Dendritic cell treated with granulocyte-macrophage colony-stimulating factor and Interleukin-4, amounts not matched to agents 40 ng/mL and 50 ng/mL, for 4 days (primary cell): ENCODE measurements at regions not wholly inside any gene's neighbourhood (a gene's known extent, or its start where the extent isn't known, plus 50 kb on each side); places are given as distances from the start of the nearest gene placed in this dataset.
"Not testable (repeated sequence)": the region's sequence is repeated elsewhere in the genome, so short reads cannot be mapped to it uniquely, and the experiment has no call there.

ENCODE experiments used
- H3K27ac Mint-ChIP-seq: one replicate; pipeline ENCODE4 v1.8.0; 2022; ENCODE audit warnings: mild to moderate bottlenecking, mixed read lengths
- H3K27me3 Mint-ChIP-seq: one replicate; pipeline ENCODE4 v1.8.0; 2022; ENCODE audit warnings: mild to moderate bottlenecking, mixed read lengths
- H3K36me3 Mint-ChIP-seq: one replicate; pipeline ENCODE4 v1.8.0; 2022; ENCODE audit warnings: low read depth, mixed read lengths
- H3K4me1 Mint-ChIP-seq: one replicate; pipeline ENCODE4 v1.8.0; 2022; ENCODE audit warnings: low read depth, mixed read lengths
- H3K4me3 Mint-ChIP-seq: one replicate; pipeline ENCODE4 v1.8.0; 2022; ENCODE audit warnings: mild to moderate bottlenecking, moderate library complexity, mixed read lengths
- H3K9me3 Mint-ChIP-seq: one replicate; pipeline ENCODE4 v1.8.0; 2022; ENCODE audit warnings: mixed read lengths
- intact Hi-C: fragments of 100-400 bp; cut with micrococcal nuclease; formaldehyde crosslinking; loops from one replicate; pipeline ENCODE4 v1.15.0; 2022

DNA sequence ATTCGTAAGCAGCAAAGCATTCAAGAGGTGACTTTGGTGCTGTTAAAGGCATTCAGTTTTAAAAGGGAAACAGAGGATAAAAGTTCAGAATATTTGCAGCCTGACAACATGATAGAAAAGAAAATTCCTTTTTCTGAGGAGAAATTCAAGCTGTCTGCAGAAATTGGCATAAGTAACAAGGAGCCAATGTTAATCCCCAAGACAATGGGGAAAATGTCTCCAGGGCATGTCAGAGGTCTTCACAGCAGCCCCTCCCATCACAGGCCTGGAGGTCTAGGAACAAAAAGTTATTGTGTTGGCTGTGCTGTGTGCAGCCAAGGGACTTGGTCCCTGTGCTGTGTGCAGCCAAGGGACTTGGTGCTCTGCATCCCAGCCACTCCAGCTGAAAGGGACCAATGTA is 129.7 kb upstream of the MITF start:
- H3K4me3 Mint-ChIP-seq, H3K27ac Mint-ChIP-seq, H3K36me3 Mint-ChIP-seq, H3K27me3 Mint-ChIP-seq, intact Hi-C loops, H3K4me1 Mint-ChIP-seq: not testable (repeated sequence)
- peaks cover 29% of the 10 kb centered on the region for H3K9me3 Mint-ChIP-seq

DNA sequence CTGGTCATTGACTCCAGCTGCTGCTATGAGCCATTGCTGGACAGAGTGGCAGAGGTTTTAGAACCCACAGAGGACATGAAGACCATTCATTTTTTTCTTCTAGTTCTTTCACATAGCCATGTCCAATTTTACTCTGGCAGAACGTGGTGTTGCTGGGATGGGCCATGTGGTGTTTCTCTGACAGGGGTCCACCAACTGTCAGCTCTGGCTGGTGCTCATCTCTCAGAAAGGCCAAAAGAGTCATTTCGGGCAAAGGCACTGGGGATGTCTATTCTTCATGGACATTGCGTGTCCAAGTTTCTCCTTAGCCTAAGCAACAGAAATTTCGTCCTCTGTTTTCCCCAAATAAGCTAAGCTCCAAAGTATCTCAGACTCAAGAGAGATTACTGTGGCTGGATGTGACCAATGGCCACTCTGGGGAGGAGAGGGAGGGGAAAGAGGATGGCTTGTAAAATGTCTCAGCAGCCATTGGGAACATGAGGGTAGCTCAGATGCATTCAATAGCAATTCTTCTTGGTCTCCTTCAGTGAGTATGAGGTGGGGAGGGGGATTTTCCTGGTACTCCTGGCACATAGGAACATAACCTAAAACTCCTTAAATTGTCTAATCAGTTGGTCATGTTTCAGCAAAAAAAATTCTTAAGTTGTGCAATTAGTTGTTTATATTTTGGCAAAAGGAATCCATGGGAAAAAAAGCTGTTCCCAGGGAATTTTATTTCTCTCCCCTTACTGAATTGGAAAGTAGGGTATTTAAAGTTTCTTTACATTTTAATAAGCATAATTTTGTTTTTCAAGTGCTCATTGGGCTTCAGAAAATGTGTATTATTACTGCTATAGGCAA is 131.6 kb upstream of the MITF start:
- Mint-ChIP-seq H3K4me1 (no peaks in the 10 kb centered on the region), H3K27ac (no peak overlapping the region), H3K4me3 (no peak overlapping the region), H3K36me3 (no peaks in the 10 kb centered on the region), H3K9me3 (peaks cover 29% of the 10 kb centered on the region), H3K27me3 (peaks cover 9% of the 10 kb centered on the region)
- intact Hi-C loops: no loop called here

GRCh38 chr3:69605867-69606266 is 133.4 kb upstream of the MITF start:
- Mint-ChIP-seq H3K4me3 (no peak overlapping the region), H3K9me3 (peaks cover 26% of the 10 kb centered on the region), H3K36me3 (no peaks in the 10 kb centered on the region), H3K27me3 (peaks cover 9% of the 10 kb centered on the region), H3K4me1 (no peaks in the 10 kb centered on the region), H3K27ac (no peak overlapping the region)
- intact Hi-C loops: no loop called here

GRCh38 chr3:69604735-69605450 is 134.4 kb upstream of the MITF start:
- Mint-ChIP-seq H3K36me3 (no peaks in the 10 kb centered on the region), H3K27me3 (peaks cover 9% of the 10 kb centered on the region), H3K9me3 (peaks cover 24% of the 10 kb centered on the region), H3K4me1 (no peaks in the 10 kb centered on the region), H3K27ac (no peak overlapping the region), H3K4me3 (no peak overlapping the region)
- intact Hi-C loops: loop anchor here (1.0 kb wide), 1 partner anchor 43 kb away; no protein-coding TSS in a partner anchor

DNA sequence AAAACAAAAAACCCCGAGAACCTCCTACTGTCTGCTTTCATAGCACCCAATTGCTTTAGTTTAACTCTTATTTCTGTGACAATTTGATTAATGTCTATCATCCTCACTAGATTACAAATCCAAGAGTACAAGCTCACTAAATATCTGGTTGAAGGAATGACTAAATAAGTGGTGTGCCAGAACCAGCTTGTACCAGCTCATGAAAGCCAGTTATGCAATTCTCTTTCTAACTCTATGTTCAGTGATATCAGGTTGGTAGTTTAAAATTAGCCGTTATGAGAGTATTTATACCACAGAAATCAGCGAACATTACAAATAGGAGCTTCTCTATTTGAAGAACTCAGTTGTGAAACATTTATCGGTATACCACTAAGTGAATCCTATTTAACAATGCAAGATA is 137.2 kb upstream of the MITF start:
- intact Hi-C loops: no loop called here
- Mint-ChIP-seq H3K27me3 (peaks cover 6% of the 10 kb centered on the region), H3K27ac (no peak overlapping the region)

DNA sequence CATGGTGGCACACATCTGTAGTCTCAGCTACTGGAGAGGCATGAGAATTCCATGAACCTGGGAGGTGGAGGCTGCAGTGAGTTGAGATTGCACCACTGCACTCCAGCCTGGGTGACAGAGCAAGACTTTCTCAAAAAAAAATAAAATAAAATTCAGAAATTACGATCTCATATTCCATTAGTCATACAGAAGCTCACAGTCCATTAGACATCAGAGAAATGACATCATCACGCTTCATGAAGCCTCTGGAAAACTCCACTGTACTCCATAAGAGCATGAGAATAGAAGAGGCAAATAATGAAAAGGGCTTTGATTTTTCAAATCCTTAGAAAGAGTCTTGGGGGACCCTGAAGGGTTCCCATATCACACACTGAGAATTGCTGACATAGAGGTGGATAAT is 145.0 kb upstream of the MITF start:
- intact Hi-C loops: no loop called here
- no peaks in the 10 kb centered on the region for H3K36me3 Mint-ChIP-seq

More for the DNA sequence above, 137.2 kb upstream of the MITF start:
- Mint-ChIP-seq H3K4me1 (no peaks in the 10 kb centered on the region), H3K4me3 (no peak overlapping the region), H3K36me3 (no peaks in the 10 kb centered on the region), H3K9me3 (peaks cover 10% of the 10 kb centered on the region)

GRCh38 chr3:69591164-69591736 is 148.0 kb upstream of the MITF start:
- Mint-ChIP-seq H3K27ac (no peak overlapping the region), H3K36me3 (no peaks in the 10 kb centered on the region), H3K9me3 (peaks cover 18% of the 10 kb centered on the region), H3K4me3 (no peak overlapping the region), H3K4me1 (no peaks in the 10 kb centered on the region), H3K27me3 (peaks cover 8% of the 10 kb centered on the region)
- intact Hi-C loops: no loop called here

More for the DNA sequence above, 145.0 kb upstream of the MITF start:
- peaks cover 4% of the 10 kb centered on the region for H3K27me3 Mint-ChIP-seq
- H3K4me1 Mint-ChIP-seq: no peaks in the 10 kb centered on the region
- H3K4me3 Mint-ChIP-seq: no peak overlapping the region
- H3K27ac Mint-ChIP-seq: no peak overlapping the region
- H3K9me3 Mint-ChIP-seq: no peaks in the 10 kb centered on the region

GRCh38 chr3:69590111-69590510 is 149.2 kb upstream of the MITF start:
- H3K27ac Mint-ChIP-seq: no peak overlapping the region
- H3K4me1 Mint-ChIP-seq: no peaks in the 10 kb centered on the region
- peaks cover 8% of the 10 kb centered on the region for H3K27me3 Mint-ChIP-seq
- H3K9me3 Mint-ChIP-seq: peaks cover 24% of the 10 kb centered on the region
- no peaks in the 10 kb centered on the region for H3K36me3 Mint-ChIP-seq
- no peak overlapping the region for H3K4me3 Mint-ChIP-seq
- intact Hi-C loops: no loop called here

GRCh38 chr3:69588170-69588569 is 151.1 kb upstream of the MITF start:
- no peak overlapping the region for H3K4me3 Mint-ChIP-seq
- no peak overlapping the region for H3K27ac Mint-ChIP-seq
- intact Hi-C loops: no loop called here
- no peaks in the 10 kb centered on the region for H3K4me1 Mint-ChIP-seq
- H3K27me3 Mint-ChIP-seq: peaks cover 17% of the 10 kb centered on the region
- H3K9me3 Mint-ChIP-seq: peaks cover 24% of the 10 kb centered on the region
- no peaks in the 10 kb centered on the region for H3K36me3 Mint-ChIP-seq

GRCh38 chr3:69585472-69585871 is 153.8 kb upstream of the MITF start:
- Mint-ChIP-seq H3K27ac (no peak overlapping the region), H3K9me3 (peaks cover 24% of the 10 kb centered on the region), H3K36me3 (no peaks in the 10 kb centered on the region), H3K4me3 (no peak overlapping the region), H3K4me1 (no peaks in the 10 kb centered on the region), H3K27me3 (peaks cover 18% of the 10 kb centered on the region)
- intact Hi-C loops: no loop called here

GRCh38 chr3:69582044-69582443 is 157.2 kb upstream of the MITF start:
- intact Hi-C loops: no loop called here
- Mint-ChIP-seq H3K9me3 (peaks cover 15% of the 10 kb centered on the region), H3K27me3 (peaks cover 27% of the 10 kb centered on the region)

DNA sequence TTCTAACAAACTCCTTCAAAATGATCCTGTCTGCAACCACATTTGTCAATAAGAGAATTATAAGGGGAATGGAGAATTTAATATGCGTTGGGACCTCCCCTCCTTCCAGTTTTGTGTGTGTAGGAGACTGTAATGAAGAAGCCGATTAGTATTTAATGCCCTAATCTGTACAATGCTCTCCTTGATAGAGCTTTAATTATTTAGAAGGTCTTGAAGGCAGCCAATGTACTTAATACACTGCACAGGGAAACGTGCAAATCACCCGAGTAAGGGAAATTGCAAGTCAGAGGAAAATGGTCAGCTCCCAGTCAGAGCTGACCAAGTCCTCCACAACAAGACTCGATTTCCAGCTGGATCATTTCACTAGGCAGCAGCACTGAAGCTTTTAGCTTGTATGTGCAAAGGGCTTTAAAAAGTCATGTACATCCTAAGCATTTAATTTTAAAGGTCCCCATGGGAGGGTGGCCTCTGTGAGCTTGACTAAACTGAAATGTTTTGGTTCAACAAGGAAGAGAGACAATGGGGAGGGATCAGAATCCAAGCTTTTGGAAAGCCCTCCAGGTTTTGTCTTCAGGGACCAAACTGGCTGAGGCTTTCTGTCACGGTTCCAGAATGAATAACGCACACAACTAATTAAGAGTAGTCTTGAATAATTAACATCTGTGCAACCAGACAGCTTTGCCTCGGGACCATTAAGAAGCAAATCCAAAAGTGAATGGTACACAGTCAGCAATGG is 159.8 kb upstream of the MITF start:
- H3K4me1 Mint-ChIP-seq: no peaks in the 10 kb centered on the region
- H3K9me3 Mint-ChIP-seq: no peaks in the 10 kb centered on the region
- H3K27ac Mint-ChIP-seq: no peak overlapping the region
- intact Hi-C loops: no loop called here
- peaks cover 22% of the 10 kb centered on the region for H3K27me3 Mint-ChIP-seq
- H3K4me3 Mint-ChIP-seq: no peak overlapping the region
- H3K36me3 Mint-ChIP-seq: no peaks in the 10 kb centered on the region

More at GRCh38 chr3:69582044-69582443, 157.2 kb upstream of the MITF start:
- H3K4me3 Mint-ChIP-seq: no peak overlapping the region
- H3K4me1 Mint-ChIP-seq: no peaks in the 10 kb centered on the region
- no peak overlapping the region for H3K27ac Mint-ChIP-seq
- H3K36me3 Mint-ChIP-seq: no peaks in the 10 kb centered on the region

- no peaks in the 10 kb centered on the region for H3K36me3 Mint-ChIP-seq
- intact Hi-C loops: no loop called here
- no peaks in the 10 kb centered on the region for H3K9me3 Mint-ChIP-seq
- peaks cover 3% of the 10 kb centered on the region for H3K27me3 Mint-ChIP-seq
- H3K4me1 Mint-ChIP-seq: peaks cover 14% of the 10 kb centered on the region
- no peak overlapping the region for H3K27ac Mint-ChIP-seq
- no peak overlapping the region for H3K4me3 Mint-ChIP-seq
These were observed 169.7 kb upstream of the MITF start for GRCh38 chr3:69569520-69569919.

DNA sequence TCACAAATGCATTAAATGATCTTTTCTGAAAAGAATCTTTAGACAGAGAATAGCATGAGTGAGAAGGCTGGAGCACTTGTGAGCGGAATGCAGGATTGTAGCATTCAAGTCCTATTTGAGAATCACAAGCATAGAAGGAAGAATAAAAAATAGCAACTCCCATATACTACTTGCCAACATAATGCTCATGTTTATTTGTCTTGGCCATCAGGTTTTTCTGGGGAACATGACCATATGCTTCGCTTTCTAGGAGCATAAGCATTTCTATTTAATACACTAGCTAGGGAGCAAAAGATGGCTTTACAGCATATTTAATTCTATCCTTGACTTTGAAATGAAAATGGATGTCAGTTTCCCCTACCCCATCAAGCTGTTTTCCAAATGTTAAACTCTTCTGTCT is 170.3 kb upstream of the MITF start:
- no peak overlapping the region for H3K4me3 Mint-ChIP-seq
- H3K36me3 Mint-ChIP-seq: no peaks in the 10 kb centered on the region
- H3K27me3 Mint-ChIP-seq: peaks cover 3% of the 10 kb centered on the region
- H3K4me1 Mint-ChIP-seq: peaks cover 14% of the 10 kb centered on the region
- intact Hi-C loops: no loop called here
- H3K9me3 Mint-ChIP-seq: no peaks in the 10 kb centered on the region
- no peak overlapping the region for H3K27ac Mint-ChIP-seq
